Psoas muscle (tissue), 7 donors: ENCODE measurements at regions not wholly inside any gene's neighbourhood (a gene's known extent, or its start where the extent isn't known, plus 50 kb on each side); places are given as distances from the start of the nearest gene placed in this dataset.

ENCODE experiments used
- ATAC-seq, 4 donors: fragments of 200-7000 bp; cut with Tn5 transposase; one replicate each; pipeline ENCODE4 v1.9.1; 2020; ENCODE audit warnings: moderate library complexity in 3 of 4, mild to moderate bottlenecking in 2 of 4
- DNase-seq, 2 donors: peaks; one replicate each; pipeline ENCODE4 v3.0.0-alpha.2; 2020
- H3K27ac ChIP-seq: fragments of 200-600 bp; one replicate; pipeline ENCODE4 v1.8.0; 2022
- H3K27me3 ChIP-seq, 3 donors: fragments of 200-600 bp in 1 of 3; one replicate each; pipeline versions ENCODE4 v1.6.1 to v1.8.0; 2013 to 2022; ENCODE audit warnings: low read length in 2 of 3, mild to moderate bottlenecking in 2 of 3, moderate library complexity in 1 of 3; ENCODE audit not compliant: insufficient read depth in 3 of 3
- H3K36me3 ChIP-seq, 2 donors: fragments of 200-600 bp in 1 of 2; one replicate each; pipeline versions ENCODE4 v1.6.1 to v1.8.0; 2013 to 2022; ENCODE audit warnings: low read depth in 1 of 2, mild to moderate bottlenecking in 1 of 2, moderate library complexity in 1 of 2; ENCODE audit not compliant: insufficient read depth in 1 of 2
- H3K4me1 ChIP-seq: fragments of 200-600 bp; one replicate; pipeline ENCODE4 v1.8.0; 2022
- H3K4me3 ChIP-seq: fragments of 200-600 bp; one replicate; pipeline ENCODE4 v1.8.0; 2022; ENCODE audit warnings: mild to moderate bottlenecking
- H3K9me3 ChIP-seq: fragments of 200-600 bp; one replicate; pipeline ENCODE4 v1.8.0; 2022
- WGBS, 3 donors: extraction: QIAGEN DNeasy Blood & Tissue Kit; methylation state at CpG; one replicate each; pipeline versions ENCODE4 v1.1.6 to v1.1.7; 2013; 5-methylcytosine and 5-hydroxymethylcytosine counted together
- intact Hi-C, 2 donors: fragments of 100-400 bp; cut with DNase I; formaldehyde crosslinking; loops; one replicate each; pipeline versions ENCODE4 v1.11.0 to v1.14.2; 2022
- TF ChIP-seq, protein P1 (sequence below): fragments of 200-600 bp; IDR thresholded peaks from one replicate; pipeline ENCODE4 v1.8.0; 2022; ENCODE audit warnings: antibody characterized with exemption
- donor health status: healthy with polysubstance abuse.
- donor health status: DM: no; HTN: no; CAD: no; lungs with moderate emphysema.
- donor health status: Bipolar disorder and iron deficiency.
- donor health status: healthy.
- donor health status: DM: yes; HTN: yes; CAD: no.
- donor health status: DM: no; HTN: no; CAD: no.
- donor health status: DM: yes; HTN: yes; CAD: no.

DNA sequence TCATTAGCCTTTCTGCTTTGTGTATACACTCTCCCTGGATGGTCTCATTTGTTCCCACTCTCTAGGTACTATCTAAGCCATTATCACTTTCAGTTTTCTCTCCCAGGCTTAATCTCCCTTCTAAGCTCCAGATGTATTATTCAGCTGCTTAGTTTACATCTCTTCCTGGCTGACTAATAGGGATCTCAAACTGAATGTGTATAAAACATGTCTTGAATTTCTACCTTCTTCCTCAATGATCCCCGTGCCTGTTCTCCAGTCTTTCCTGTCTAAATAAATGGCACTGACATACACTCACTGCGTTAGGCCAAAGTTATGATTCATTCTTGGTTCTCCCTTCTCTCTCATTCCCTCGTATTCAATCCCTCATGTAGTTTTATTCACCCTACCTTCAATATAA is 127.3 kb downstream of the NR2F2 start:
- Histone ChIP-seq H3K9me3 (no peaks in the 10 kb centered on the region), H3K27me3 (peaks cover 0 to 19% (median 2%) of the 10 kb centered on the region in 3 donors), H3K27ac (no peak overlapping the region), H3K4me3 (no peak overlapping the region), H3K36me3 (no peaks in the 10 kb centered on the region), H3K4me1 (no peaks in the 10 kb centered on the region)
- 75 to 84% (median 76%) methylated on average over 3 of the region's 3 CpGs for WGBS, 3 donors
- TF ChIP-seq, protein P1, sequence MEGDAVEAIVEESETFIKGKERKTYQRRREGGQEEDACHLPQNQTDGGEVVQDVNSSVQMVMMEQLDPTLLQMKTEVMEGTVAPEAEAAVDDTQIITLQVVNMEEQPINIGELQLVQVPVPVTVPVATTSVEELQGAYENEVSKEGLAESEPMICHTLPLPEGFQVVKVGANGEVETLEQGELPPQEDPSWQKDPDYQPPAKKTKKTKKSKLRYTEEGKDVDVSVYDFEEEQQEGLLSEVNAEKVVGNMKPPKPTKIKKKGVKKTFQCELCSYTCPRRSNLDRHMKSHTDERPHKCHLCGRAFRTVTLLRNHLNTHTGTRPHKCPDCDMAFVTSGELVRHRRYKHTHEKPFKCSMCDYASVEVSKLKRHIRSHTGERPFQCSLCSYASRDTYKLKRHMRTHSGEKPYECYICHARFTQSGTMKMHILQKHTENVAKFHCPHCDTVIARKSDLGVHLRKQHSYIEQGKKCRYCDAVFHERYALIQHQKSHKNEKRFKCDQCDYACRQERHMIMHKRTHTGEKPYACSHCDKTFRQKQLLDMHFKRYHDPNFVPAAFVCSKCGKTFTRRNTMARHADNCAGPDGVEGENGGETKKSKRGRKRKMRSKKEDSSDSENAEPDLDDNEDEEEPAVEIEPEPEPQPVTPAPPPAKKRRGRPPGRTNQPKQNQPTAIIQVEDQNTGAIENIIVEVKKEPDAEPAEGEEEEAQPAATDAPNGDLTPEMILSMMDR: no peak
- DNase-seq (no peak), ATAC-seq (no peak)
- intact Hi-C loops: no loop called here

DNA sequence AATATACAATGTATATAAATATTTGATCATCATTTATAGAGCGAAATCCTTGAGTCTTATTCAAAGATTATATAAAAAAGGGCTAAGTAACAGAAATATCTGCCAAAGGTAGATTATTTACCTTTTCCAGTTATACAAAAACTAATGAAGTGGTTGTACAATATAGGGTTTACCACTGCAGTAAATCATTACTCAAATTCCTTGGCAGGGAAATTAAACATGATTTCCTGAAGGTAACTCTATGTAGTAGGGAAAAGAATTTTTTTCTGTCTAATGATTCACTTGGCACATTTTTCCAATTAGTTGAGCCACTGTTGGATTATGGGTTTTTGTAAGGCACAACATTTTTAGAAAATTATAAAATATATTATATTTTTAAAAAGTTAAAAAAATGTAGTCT is 129.6 kb downstream of the NR2F2 start:
- Histone ChIP-seq H3K9me3 (no peaks in the 10 kb centered on the region), H3K4me3 (no peak overlapping the region), H3K27me3 (peaks cover 0 to 15% (median 2%) of the 10 kb centered on the region in 3 donors), H3K36me3 (no peaks in the 10 kb centered on the region), H3K27ac (no peak overlapping the region), H3K4me1 (no peaks in the 10 kb centered on the region)
- 94 to 98% (median 96%) methylated on average over 1 of the region's 1 CpG for WGBS, 3 donors
- ATAC-seq (no peak), DNase-seq (no peak)
- TF ChIP-seq, protein P1: no peak
- intact Hi-C loops: no loop called here

DNA sequence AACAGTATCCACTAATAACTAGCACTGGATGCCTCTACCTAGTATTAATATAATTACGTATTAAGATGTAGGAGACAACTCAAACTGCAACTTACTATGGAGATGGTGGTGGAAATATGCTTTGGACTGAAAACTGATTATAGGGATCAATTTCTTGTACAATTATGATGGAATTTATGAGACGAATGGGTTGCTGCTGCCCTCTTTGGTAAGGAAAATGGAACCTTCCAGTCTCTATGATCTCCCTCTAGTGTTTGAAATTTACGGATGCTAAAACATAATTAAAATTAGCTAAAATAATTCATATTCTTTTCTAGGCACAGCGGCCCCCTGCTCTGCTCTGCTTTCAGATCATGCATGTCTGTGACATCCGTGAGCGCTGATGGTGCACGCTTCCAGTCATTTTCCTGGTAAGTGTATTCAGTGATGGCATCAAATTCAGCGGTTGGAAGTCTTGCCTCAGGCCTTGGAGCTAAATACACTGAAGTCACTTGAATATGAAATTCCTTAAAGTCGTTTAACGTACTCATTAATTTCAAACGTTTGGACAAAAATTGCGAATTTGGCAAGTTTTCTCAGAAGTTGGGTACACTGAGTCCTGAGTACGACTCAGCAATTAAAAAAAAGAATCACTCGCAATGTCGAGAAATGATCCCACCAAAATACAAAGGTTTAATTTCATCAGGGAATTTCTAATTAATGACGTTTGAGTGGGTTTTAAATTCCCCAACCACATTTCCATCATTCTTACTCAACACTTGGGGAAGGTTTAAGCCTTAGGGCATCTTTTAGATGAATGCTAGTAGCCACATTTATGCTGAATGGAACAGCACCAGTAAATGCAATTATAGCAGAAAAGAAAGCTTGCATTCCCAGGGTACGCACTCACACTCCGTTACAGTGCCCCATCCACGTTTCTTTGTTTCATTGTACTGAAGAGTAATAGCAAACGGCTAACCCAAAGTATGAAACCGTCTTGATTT is 132.6 kb downstream of the NR2F2 start:
- TF ChIP-seq, protein P1: no peak
- H3K36me3 ChIP-seq: no peaks in the 10 kb centered on the region
- no peak for DNase-seq
- no peaks in the 10 kb centered on the region for H3K4me1 ChIP-seq
- intact Hi-C loops: no loop called here
- no peak for ATAC-seq
- no peak overlapping the region for H3K4me3 ChIP-seq
- no peak overlapping the region for H3K27ac ChIP-seq
- no peaks in the 10 kb centered on the region for H3K9me3 ChIP-seq
- peaks cover 0 to 18% (median 2%) of the 10 kb centered on the region in 3 donors for H3K27me3 ChIP-seq
- 81 to 85% (median 82%) methylated on average over 21 of the region's 21 CpGs for WGBS, 3 donors

DNA sequence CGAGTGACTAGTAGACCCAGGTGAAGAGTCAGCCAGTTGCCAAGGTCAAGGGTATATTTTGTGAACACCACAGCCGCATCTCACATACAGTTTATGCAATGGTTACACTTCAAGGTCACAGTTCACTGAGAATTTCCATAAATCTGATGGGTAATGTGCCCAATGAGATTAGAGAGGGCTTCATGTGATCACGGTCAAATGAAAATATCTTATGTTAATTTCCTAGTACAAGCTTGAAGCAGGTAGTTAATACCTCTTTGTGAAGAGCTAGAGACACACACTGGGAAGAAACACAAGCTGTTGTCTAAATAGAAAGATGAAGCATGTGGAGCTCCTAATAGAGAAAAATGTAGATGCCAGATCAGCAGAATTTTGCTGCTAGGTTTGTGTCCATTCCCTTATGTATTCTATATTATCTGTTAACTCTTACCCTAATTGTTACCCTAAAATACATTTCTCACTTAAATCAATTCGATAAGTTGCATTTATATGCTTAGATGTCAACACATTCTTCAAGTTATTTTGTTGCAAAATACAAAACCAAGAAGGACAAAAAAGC is 136.0 kb downstream of the NR2F2 start:
- WGBS, 3 donors: 60 to 65% (median 61%) methylated on average over 4 of the region's 4 CpGs
- Histone ChIP-seq H3K9me3 (no peaks in the 10 kb centered on the region), H3K4me1 (no peaks in the 10 kb centered on the region), H3K36me3 (no peaks in the 10 kb centered on the region), H3K27ac (no peak overlapping the region), H3K4me3 (no peak overlapping the region), H3K27me3 (peaks cover 0 to 21% (median 0%) of the 10 kb centered on the region in 3 donors)
- intact Hi-C loops: no loop called here
- DNase-seq (no peak), ATAC-seq (no peak)
- TF ChIP-seq, protein P1: no peak
